ENCODE measurements at regions not wholly inside any gene's neighbourhood (a gene's known extent, or its start where the extent isn't known, plus 50 kb on each side); places are given as distances from the start of the nearest gene placed in this dataset.
"Not testable (repeated sequence)": the region's sequence is repeated elsewhere in the genome, so short reads cannot be mapped to it uniquely, and the experiment has no call there.

- Mint-ChIP-seq H3K27me3 (ENCODE audit: low read depth in 3 of 3) (peaks cover 0 to 4% (median 0%) of the 10 kb centered on the region in 3 donors), H3K36me3 (no peaks in the 10 kb centered on the region), H3K9me3 (peaks cover 7 to 24% (median 15%) of the 10 kb centered on the region in 7 donors), H3K4me1 (no peaks in the 10 kb centered on the region), H3K27ac (no peak overlapping the region), H3K4me3 (no peak overlapping the region)
- Histone ChIP-seq H3K9ac (ENCODE audit: insufficient read depth, low read length, poor library complexity, severe bottlenecking) (no peak overlapping the region), H4K20me1 (ENCODE audit: insufficient read depth, low read length) (no peaks in the 10 kb centered on the region), H3K4me3 (replicated peaks in 1 of 3; ENCODE audit: low read depth in 2 of 3, low read length in 3 of 3) (no peak overlapping the region), H3K27me3 (ENCODE audit: control insufficient read depth in 2 of 2, insufficient read depth in 2 of 2, low read length in 2 of 2) (no peaks in the 10 kb centered on the region), H3K9me3 (replicated peaks in 1 of 2; ENCODE audit: control insufficient read depth in 1 of 2, insufficient read depth in 1 of 2, low read length in 2 of 2) (peaks cover 2 to 9% of the 10 kb centered on the region in 2 donors), H3K79me2 (ENCODE audit: insufficient read depth, low read length) (no peaks in the 10 kb centered on the region), H3K4me1 (ENCODE audit: control insufficient read depth in 1 of 2, insufficient read depth in 2 of 2, low read length in 2 of 2) (peaks cover 5 to 6% of the 10 kb centered on the region in 2 donors), H3K4me2 (replicated peaks; ENCODE audit: extremely low read depth, low read length, poor library complexity, severe bottlenecking) (no peak overlapping the region), H3K27ac (ENCODE audit: low read depth in 1 of 2, low read length in 2 of 2) (no peak overlapping the region), H2AFZ (ENCODE audit: insufficient read depth, low read depth, low read length, poor library complexity, severe bottlenecking) (no peak overlapping the region), H3K36me3 (replicated peaks in 1 of 2; ENCODE audit: control insufficient read depth in 1 of 2, insufficient read depth in 2 of 2, low read length in 2 of 2) (no peaks in the 10 kb centered on the region)
- TF ChIP-seq CTCF (IDR thresholded peaks at IDR 0.05): no peak
- no CpG with 5 or more reads among the region's 1 CpG for WGBS (ENCODE audit: insufficient coverage)
- DNase-seq: no peak
- intact Hi-C loops (cut with micrococcal nuclease): no loop called here
Observed at GRCh38 chr4:138374947-138375346, 132.8 kb upstream of the SLC7A11 start.

- H2AFZ ChIP-seq (ENCODE audit: insufficient read depth, low read depth, low read length, poor library complexity, severe bottlenecking): no peak overlapping the region
- intact Hi-C loops (cut with micrococcal nuclease): no loop called here
- DNase-seq: no peak
- Mint-ChIP-seq H3K9me3 (peaks cover 0 to 2% (median 0%) of the 10 kb centered on the region in 7 donors), H3K4me1 (no peaks in the 10 kb centered on the region), H3K36me3 (no peaks in the 10 kb centered on the region), H3K27ac (no peak overlapping the region), H3K27me3 (ENCODE audit: low read depth in 3 of 3) (peaks cover 0 to 2% (median 0%) of the 10 kb centered on the region in 3 donors), H3K4me3 (no peak overlapping the region)
- H3K4me3 ChIP-seq (replicated peaks in 1 of 3; ENCODE audit: low read depth in 2 of 3, low read length in 3 of 3): no peak overlapping the region
- no peaks in the 10 kb centered on the region for H3K27me3 ChIP-seq (ENCODE audit: control insufficient read depth in 2 of 2, insufficient read depth in 2 of 2, low read length in 2 of 2)
- no peaks in the 10 kb centered on the region for H3K4me1 ChIP-seq (ENCODE audit: control insufficient read depth in 1 of 2, insufficient read depth in 2 of 2, low read length in 2 of 2)
- H3K9ac ChIP-seq (ENCODE audit: insufficient read depth, low read length, poor library complexity, severe bottlenecking): no peak overlapping the region
- no peak overlapping the region for H3K27ac ChIP-seq (ENCODE audit: low read depth in 1 of 2, low read length in 2 of 2)
- TF ChIP-seq CTCF (IDR thresholded peaks at IDR 0.05): no peak
- no peak overlapping the region for H3K4me2 ChIP-seq (replicated peaks; ENCODE audit: extremely low read depth, low read length, poor library complexity, severe bottlenecking)
- no peaks in the 10 kb centered on the region for H3K9me3 ChIP-seq (replicated peaks in 1 of 2; ENCODE audit: control insufficient read depth in 1 of 2, insufficient read depth in 1 of 2, low read length in 2 of 2)
- no peaks in the 10 kb centered on the region for H3K36me3 ChIP-seq (replicated peaks in 1 of 2; ENCODE audit: control insufficient read depth in 1 of 2, insufficient read depth in 2 of 2, low read length in 2 of 2)
- no peaks in the 10 kb centered on the region for H3K79me2 ChIP-seq (ENCODE audit: insufficient read depth, low read length)
- no peaks in the 10 kb centered on the region for H4K20me1 ChIP-seq (ENCODE audit: insufficient read depth, low read length)
Observed at GRCh38 chr4:138367942-138368341, 125.8 kb upstream of the SLC7A11 start.

GRCh38 chr4:138352446-138352845, 110.3 kb upstream of the SLC7A11 start:
- DNase-seq; intact Hi-C loops (cut with micrococcal nuclease); H3K4me1 ChIP-seq (ENCODE audit: control insufficient read depth in 1 of 2, insufficient read depth in 2 of 2, low read length in 2 of 2); H4K20me1 ChIP-seq (ENCODE audit: insufficient read depth, low read length); H3K4me2 ChIP-seq (replicated peaks; ENCODE audit: extremely low read depth, low read length, poor library complexity, severe bottlenecking); H3K27me3 ChIP-seq (ENCODE audit: control insufficient read depth in 2 of 2, insufficient read depth in 2 of 2, low read length in 2 of 2); H3K27ac ChIP-seq (ENCODE audit: low read depth in 1 of 2, low read length in 2 of 2); H3K27ac Mint-ChIP-seq; H3K4me3 ChIP-seq (replicated peaks in 1 of 3; ENCODE audit: low read depth in 2 of 3, low read length in 3 of 3); H3K36me3 ChIP-seq (replicated peaks in 1 of 2; ENCODE audit: control insufficient read depth in 1 of 2, insufficient read depth in 2 of 2, low read length in 2 of 2); H3K36me3 Mint-ChIP-seq; H3K9ac ChIP-seq (ENCODE audit: insufficient read depth, low read length, poor library complexity, severe bottlenecking); H3K27me3 Mint-ChIP-seq (ENCODE audit: low read depth in 3 of 3); H3K4me3 Mint-ChIP-seq; H3K79me2 ChIP-seq (ENCODE audit: insufficient read depth, low read length); H2AFZ ChIP-seq (ENCODE audit: insufficient read depth, low read depth, low read length, poor library complexity, severe bottlenecking); H3K4me1 Mint-ChIP-seq: not testable (repeated sequence)
- peaks cover 9 to 28% (median 20%) of the 10 kb centered on the region in 7 donors for H3K9me3 Mint-ChIP-seq
- peaks cover 10 to 11% of the 10 kb centered on the region in 2 donors for H3K9me3 ChIP-seq (replicated peaks in 1 of 2; ENCODE audit: control insufficient read depth in 1 of 2, insufficient read depth in 1 of 2, low read length in 2 of 2)
- WGBS (ENCODE audit: insufficient coverage): no CpG with 5 or more reads among the region's 3 CpGs

Data from CD14-positive monocyte (primary cell).